HG03108 (cell line): ENCODE measurements at regions not wholly inside any gene's neighbourhood (a gene's known extent, or its start where the extent isn't known, plus 50 kb on each side); places are given as distances from the start of the nearest gene placed in this dataset.
A peak's percentile ranks its signal among the peaks of the same experiment; 100 is the strongest.

Source experiments
- ATAC-seq: cut with Tn5 transposase; IDR thresholded peaks from one replicate; pipeline ENCODE4 v1.9.1; 2021; ENCODE audit warnings: moderate library complexity; ENCODE audit not compliant: unreplicated experiment

- no peak for ATAC-seq
Observed at GRCh38 chr12:65546528-65546927, 268.0 kb downstream of the MSRB3 start.

GRCh38 chr12:65556676-65557437 is 267.4 kb upstream of the HMGA2 start:
- peak; percentile 80 for ATAC-seq

- ATAC-seq: no peak
Observed at GRCh38 chr12:65557438-65558181, 266.7 kb upstream of the HMGA2 start.

GRCh38 chr12:65560286-65560685 is 264.0 kb upstream of the HMGA2 start:
- ATAC-seq: no peak

GRCh38 chr12:65561798-65562382 is 262.4 kb upstream of the HMGA2 start:
- ATAC-seq: no peak

- no peak for ATAC-seq
Observed at GRCh38 chr12:65565601-65566560, 258.4 kb upstream of the HMGA2 start.

- no peak for ATAC-seq
Observed at GRCh38 chr12:65566751-65567150, 257.5 kb upstream of the HMGA2 start.

- ATAC-seq: no peak
Observed at GRCh38 chr12:65567820-65568219, 256.5 kb upstream of the HMGA2 start.

- no peak for ATAC-seq
Observed at GRCh38 chr12:65568517-65568916, 255.8 kb upstream of the HMGA2 start.

- no peak for ATAC-seq
Observed at GRCh38 chr12:65570451-65571130, 253.7 kb upstream of the HMGA2 start.

GRCh38 chr12:65574867-65575266 is 249.4 kb upstream of the HMGA2 start:
- no peak for ATAC-seq

GRCh38 chr12:65584016-65584415 is 240.3 kb upstream of the HMGA2 start:
- no peak for ATAC-seq

GRCh38 chr12:65585648-65586602 is 238.4 kb upstream of the HMGA2 start:
- ATAC-seq: no peak

- no peak for ATAC-seq
Observed at GRCh38 chr12:65586796-65587195, 237.5 kb upstream of the HMGA2 start.

- no peak for ATAC-seq
Observed at GRCh38 chr12:65590318-65590717, 234.0 kb upstream of the HMGA2 start.

- ATAC-seq: no peak
Observed at GRCh38 chr12:65592416-65592815, 231.9 kb upstream of the HMGA2 start.

- no peak for ATAC-seq
Observed at GRCh38 chr12:65593239-65593701, 231.0 kb upstream of the HMGA2 start.

GRCh38 chr12:65594409-65594808 is 229.9 kb upstream of the HMGA2 start:
- ATAC-seq: no peak

GRCh38 chr12:65595016-65595560 is 229.2 kb upstream of the HMGA2 start:
- no peak for ATAC-seq
